Neural progenitor cell (in vitro differentiated cells): ENCODE measurements at regions not wholly inside any gene's neighbourhood (a gene's known extent, or its start where the extent isn't known, plus 50 kb on each side); places are given as distances from the start of the nearest gene placed in this dataset.

ENCODE experiments used
- DNase-seq: peaks from one replicate; pipeline ENCODE4 v3.0.0-alpha.2; 2016; ENCODE audit warnings: low spot score
- H2AFZ ChIP-seq: fragments of 200-600 bp; sonication (generic); replicated peaks from 2 replicates; pipeline ENCODE4 v1.6.1; 2016; ENCODE audit warnings: antibody characterized with exemption
- H3F3A ChIP-seq: fragments of 200-600 bp; sonication (generic); 2 replicates; pipeline ENCODE4 v1.6.1; 2016; ENCODE audit warnings: antibody characterized with exemption, low read depth
- H3K27ac ChIP-seq: fragments of 200-600 bp; sonication (generic); 2 replicates; pipeline ENCODE4 v1.5.1; 2016; ENCODE audit warnings: mild to moderate bottlenecking
- H3K27me3 ChIP-seq: fragments of 200-600 bp; sonication (generic); 2 replicates; pipeline ENCODE4 v1.6.1; 2016; ENCODE audit warnings: mild to moderate bottlenecking, moderate library complexity
- H3K36me3 ChIP-seq: fragments of 200-600 bp; sonication (generic); 2 replicates; pipeline ENCODE4 v1.5.1; 2016
- H3K4me1 ChIP-seq: fragments of 200-600 bp; sonication (generic); 2 replicates; pipeline ENCODE4 v1.6.1; 2016; ENCODE audit warnings: mixed run types
- H3K4me2 ChIP-seq: fragments of 200-600 bp; sonication (generic); 2 replicates; pipeline ENCODE4 v1.6.1; 2016
- H3K4me3 ChIP-seq: fragments of 200-600 bp; sonication (generic); 2 replicates; pipeline ENCODE4 v1.5.1; 2016
- H3K79me2 ChIP-seq: fragments of 200-600 bp; sonication (generic); 2 replicates; pipeline ENCODE4 v1.6.1; 2016; ENCODE audit warnings: low read depth
- H3K9ac ChIP-seq: fragments of 200-600 bp; sonication (generic); 2 replicates; pipeline ENCODE4 v1.6.1; 2016
- H3K9me3 ChIP-seq: fragments of 200-600 bp; sonication (generic); 2 replicates; pipeline ENCODE4 v1.5.1; 2016; ENCODE audit warnings: low read depth
- H4K20me1 ChIP-seq: fragments of 200-600 bp; sonication (generic); 2 replicates; pipeline ENCODE4 v1.6.1; 2016; ENCODE audit warnings: low read depth
- H3K27ac Mint-ChIP-seq: 3 replicates; pipeline ENCODE4 v1.8.0; 2021; ENCODE audit warnings: mixed read lengths
- H3K27me3 Mint-ChIP-seq: 2 replicates; pipeline ENCODE4 v1.8.0; 2022; ENCODE audit warnings: low read depth, mild to moderate bottlenecking, inconsistent platforms, moderate library complexity, mixed read lengths; ENCODE audit not compliant: insufficient read depth
- H3K36me3 Mint-ChIP-seq: 3 replicates; pipeline ENCODE4 v1.8.0; 2021; ENCODE audit warnings: mixed read lengths
- H3K4me1 Mint-ChIP-seq: 3 replicates; pipeline ENCODE4 v1.8.0; 2021; ENCODE audit warnings: mixed read lengths
- H3K4me3 Mint-ChIP-seq: 3 replicates; pipeline ENCODE4 v1.8.0; 2021; ENCODE audit warnings: mild to moderate bottlenecking, moderate library complexity, mixed read lengths
- H3K9me3 Mint-ChIP-seq: 3 replicates; pipeline ENCODE4 v1.8.0; 2020; ENCODE audit warnings: mixed read lengths
- EZH2 ChIP-seq: fragments of 200-600 bp; sonication (generic); IDR thresholded peaks from 2 replicates; pipeline ENCODE4 v1.6.1; 2017; ENCODE audit warnings: antibody characterized with exemption, mild to moderate bottlenecking, moderate library complexity
- EZH2phosphoT487 ChIP-seq: fragments of 200-600 bp; sonication (generic); IDR thresholded peaks from 2 replicates; pipeline ENCODE4 v1.6.1; 2017; ENCODE audit warnings: antibody characterized with exemption
- TF ChIP-seq, protein P1 (sequence below): fragments of 200-600 bp; sonication (generic); IDR thresholded peaks from 2 replicates; pipeline ENCODE4 v1.5.1; 2017; ENCODE audit warnings: antibody characterized with exemption, mild to moderate bottlenecking

DNA sequence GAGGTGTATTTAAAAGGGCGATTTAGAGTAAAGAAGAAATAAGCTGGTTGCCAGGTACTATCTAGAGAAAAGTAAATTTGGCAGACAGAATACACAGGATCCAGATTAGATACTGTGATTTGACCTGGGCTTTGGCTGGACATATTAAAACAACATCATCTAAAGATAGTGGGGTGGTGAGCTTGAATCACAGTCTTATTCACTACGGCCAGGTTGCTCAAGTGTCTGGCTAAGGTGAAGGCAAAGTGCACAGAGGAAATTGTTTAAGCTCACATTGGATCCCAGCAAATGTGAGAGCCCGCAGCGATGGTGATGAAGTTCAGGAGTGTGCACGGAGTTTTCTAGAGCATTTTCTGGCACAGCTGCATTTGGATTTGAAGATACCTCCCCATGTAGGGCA is 398.2 kb upstream of the MEF2C start:
- H3K4me3 Mint-ChIP-seq = no peak overlapping the region

DNA sequence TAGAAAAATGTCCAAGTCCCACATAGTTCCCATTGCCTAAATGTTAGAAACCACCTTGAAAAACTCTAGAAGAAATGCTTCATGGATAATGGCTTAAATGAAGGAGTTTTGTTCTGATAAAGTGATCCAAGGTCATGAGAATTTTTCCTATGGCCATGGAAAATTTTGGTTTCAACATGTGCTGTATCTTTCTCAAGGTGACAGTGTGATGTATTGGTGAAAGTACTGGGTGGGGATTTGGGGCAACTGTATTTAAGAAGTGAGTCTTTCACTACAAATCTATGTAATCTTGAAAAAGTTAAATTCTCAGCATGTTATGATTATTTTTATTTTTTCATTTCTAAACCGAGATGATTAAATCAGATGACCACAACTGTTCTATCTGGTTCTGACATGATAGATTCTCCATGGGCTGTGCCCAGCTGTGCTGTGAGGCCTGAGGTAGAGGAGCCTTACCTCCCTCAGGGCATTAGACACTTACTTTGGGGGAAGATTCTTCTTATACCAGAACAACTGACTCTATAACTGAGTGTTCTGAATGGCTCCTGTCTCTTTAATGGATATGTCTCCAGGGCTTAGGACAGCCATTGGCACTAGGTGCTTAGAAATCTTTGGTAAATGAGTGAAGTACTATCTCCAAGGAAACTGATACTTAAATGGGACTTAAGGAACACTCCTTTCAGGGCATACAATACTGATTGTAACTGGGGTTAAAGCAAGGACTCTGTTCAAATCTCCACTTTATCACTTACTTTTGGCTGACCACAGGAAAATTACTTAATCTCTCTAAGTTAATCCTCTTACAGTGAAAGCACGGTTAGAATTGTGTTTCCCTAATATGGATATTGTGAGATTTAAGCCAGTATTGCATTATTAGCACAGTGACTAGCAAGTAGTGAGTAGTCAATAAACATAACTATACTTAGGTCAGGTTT is 397.4 kb upstream of the MEF2C start:
- H2AFZ ChIP-seq = no peak overlapping the region
- no peak for DNase-seq
- H3K4me1 Mint-ChIP-seq = peaks cover 22% of the 10 kb centered on the region
- no peak overlapping the region for H3K4me3 ChIP-seq
- H3K27me3 ChIP-seq = no peaks in the 10 kb centered on the region
- no peak overlapping the region for H3K27ac ChIP-seq
- peaks cover 11% of the 10 kb centered on the region for H3K4me1 ChIP-seq
- H3K9me3 ChIP-seq = no peaks in the 10 kb centered on the region
- peak overlapping the region; percentile 23 for H3K27ac Mint-ChIP-seq
- H3K9ac ChIP-seq = no peak overlapping the region
- H3K27me3 Mint-ChIP-seq = peaks cover 4% of the 10 kb centered on the region
- TF ChIP-seq, protein P1, sequence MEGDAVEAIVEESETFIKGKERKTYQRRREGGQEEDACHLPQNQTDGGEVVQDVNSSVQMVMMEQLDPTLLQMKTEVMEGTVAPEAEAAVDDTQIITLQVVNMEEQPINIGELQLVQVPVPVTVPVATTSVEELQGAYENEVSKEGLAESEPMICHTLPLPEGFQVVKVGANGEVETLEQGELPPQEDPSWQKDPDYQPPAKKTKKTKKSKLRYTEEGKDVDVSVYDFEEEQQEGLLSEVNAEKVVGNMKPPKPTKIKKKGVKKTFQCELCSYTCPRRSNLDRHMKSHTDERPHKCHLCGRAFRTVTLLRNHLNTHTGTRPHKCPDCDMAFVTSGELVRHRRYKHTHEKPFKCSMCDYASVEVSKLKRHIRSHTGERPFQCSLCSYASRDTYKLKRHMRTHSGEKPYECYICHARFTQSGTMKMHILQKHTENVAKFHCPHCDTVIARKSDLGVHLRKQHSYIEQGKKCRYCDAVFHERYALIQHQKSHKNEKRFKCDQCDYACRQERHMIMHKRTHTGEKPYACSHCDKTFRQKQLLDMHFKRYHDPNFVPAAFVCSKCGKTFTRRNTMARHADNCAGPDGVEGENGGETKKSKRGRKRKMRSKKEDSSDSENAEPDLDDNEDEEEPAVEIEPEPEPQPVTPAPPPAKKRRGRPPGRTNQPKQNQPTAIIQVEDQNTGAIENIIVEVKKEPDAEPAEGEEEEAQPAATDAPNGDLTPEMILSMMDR = no peak
- no peak for TF ChIP-seq EZH2
- H3K36me3 Mint-ChIP-seq = no peaks in the 10 kb centered on the region
- no peaks in the 10 kb centered on the region for H4K20me1 ChIP-seq
- no peaks in the 10 kb centered on the region for H3K79me2 ChIP-seq
- H3K4me3 Mint-ChIP-seq = no peak overlapping the region
- H3K4me2 ChIP-seq = no peak overlapping the region
- H3F3A ChIP-seq = no peaks in the 10 kb centered on the region
- H3K9me3 Mint-ChIP-seq = no peaks in the 10 kb centered on the region
- H3K36me3 ChIP-seq = no peaks in the 10 kb centered on the region

More for the DNA sequence above, 398.2 kb upstream of the MEF2C start:
- Histone ChIP-seq H3K36me3 (no peaks in the 10 kb centered on the region), H3K27ac (no peak overlapping the region), H3K4me1 (peaks cover 11% of the 10 kb centered on the region), H3F3A (no peaks in the 10 kb centered on the region), H4K20me1 (no peaks in the 10 kb centered on the region), H2AFZ (no peak overlapping the region), H3K4me3 (no peak overlapping the region), H3K9me3 (no peaks in the 10 kb centered on the region), H3K79me2 (no peaks in the 10 kb centered on the region), H3K27me3 (no peaks in the 10 kb centered on the region), H3K4me2 (no peak overlapping the region), H3K9ac (no peak overlapping the region)
- Mint-ChIP-seq H3K4me1 (peaks cover 22% of the 10 kb centered on the region), H3K27ac (peak overlapping the region; percentile 23), H3K36me3 (no peaks in the 10 kb centered on the region), H3K27me3 (peaks cover 4% of the 10 kb centered on the region), H3K9me3 (no peaks in the 10 kb centered on the region)
- no peak for DNase-seq
- no peak for TF ChIP-seq EZH2

DNA sequence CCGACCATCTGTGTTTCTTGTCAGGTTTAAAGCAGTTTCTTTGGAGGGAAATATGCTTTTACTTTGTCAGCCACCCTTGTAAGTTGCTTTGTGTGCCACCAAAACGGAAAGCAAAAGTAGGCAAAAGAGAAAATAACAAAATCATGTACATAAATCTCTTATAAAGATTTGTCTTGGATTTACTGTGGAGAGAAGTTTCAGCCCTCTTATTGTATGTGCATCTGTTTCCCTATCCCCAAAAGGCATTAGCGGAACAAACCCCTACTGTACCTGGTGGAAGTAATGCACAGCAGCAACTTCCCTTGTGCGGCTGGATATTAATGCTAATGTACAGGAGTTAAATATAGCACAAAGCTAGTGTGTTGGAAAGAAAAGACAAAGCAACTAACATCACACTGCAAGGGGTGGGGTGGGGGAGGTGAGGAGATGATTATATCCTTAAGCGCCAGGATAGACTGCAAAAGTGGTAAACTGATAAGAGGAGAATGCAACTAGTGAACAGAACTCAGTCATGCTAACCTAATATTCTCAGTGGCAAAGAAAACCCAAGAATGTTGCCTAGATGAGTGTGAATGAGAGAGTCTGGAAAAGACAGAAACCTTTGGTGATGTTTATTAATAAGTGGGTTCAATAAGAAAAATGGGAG is 396.5 kb upstream of the MEF2C start:
- Histone ChIP-seq H3K9ac (no peak overlapping the region), H3K4me3 (no peak overlapping the region), H3K9me3 (no peaks in the 10 kb centered on the region), H4K20me1 (no peaks in the 10 kb centered on the region), H3K27ac (no peak overlapping the region), H3K36me3 (no peaks in the 10 kb centered on the region), H3F3A (no peaks in the 10 kb centered on the region), H3K27me3 (no peaks in the 10 kb centered on the region), H3K79me2 (no peaks in the 10 kb centered on the region), H2AFZ (no peak overlapping the region), H3K4me1 (peaks cover 11% of the 10 kb centered on the region), H3K4me2 (no peak overlapping the region)
- H3K4me1 Mint-ChIP-seq = peaks cover 23% of the 10 kb centered on the region
- no peak for DNase-seq
- H3K36me3 Mint-ChIP-seq = no peaks in the 10 kb centered on the region
- H3K4me3 Mint-ChIP-seq = no peak overlapping the region
- no peaks in the 10 kb centered on the region for H3K9me3 Mint-ChIP-seq
- TF ChIP-seq, protein P1 = no peak
- TF ChIP-seq EZH2 (no peak), EZH2phosphoT487 (no peak)
- H3K27ac Mint-ChIP-seq = peak overlapping the region; percentile 40
- peaks cover 4% of the 10 kb centered on the region for H3K27me3 Mint-ChIP-seq

- no peaks in the 10 kb centered on the region for H3K36me3 Mint-ChIP-seq
- TF ChIP-seq EZH2 (no peak), EZH2phosphoT487 (no peak)
- TF ChIP-seq, protein P1 = no peak
- H3K27ac ChIP-seq = no peak overlapping the region
- H2AFZ ChIP-seq = no peak overlapping the region
- peaks cover 23% of the 10 kb centered on the region for H3K4me1 Mint-ChIP-seq
- H3K4me1 ChIP-seq = peaks cover 11% of the 10 kb centered on the region
- H3K4me2 ChIP-seq = no peak overlapping the region
- H3K9ac ChIP-seq = no peak overlapping the region
- no peak overlapping the region for H3K4me3 ChIP-seq
- no peaks in the 10 kb centered on the region for H3K27me3 ChIP-seq
- DNase-seq = no peak
- H3K9me3 Mint-ChIP-seq = no peaks in the 10 kb centered on the region
- H3K27ac Mint-ChIP-seq = no peak overlapping the region
- no peaks in the 10 kb centered on the region for H3K79me2 ChIP-seq
- H3K9me3 ChIP-seq = no peaks in the 10 kb centered on the region
- no peaks in the 10 kb centered on the region for H3F3A ChIP-seq
- no peaks in the 10 kb centered on the region for H4K20me1 ChIP-seq
- peaks cover 4% of the 10 kb centered on the region for H3K27me3 Mint-ChIP-seq
- H3K36me3 ChIP-seq = no peaks in the 10 kb centered on the region
- no peak overlapping the region for H3K4me3 Mint-ChIP-seq
Measured at GRCh38 chr5:89277816-89278215, 394.8 kb upstream of the MEF2C start.
